Lower leg skin (tissue), 3 donors: ENCODE measurements at regions not wholly inside any gene's neighbourhood (a gene's known extent, or its start where the extent isn't known, plus 50 kb on each side); places are given as distances from the start of the nearest gene placed in this dataset.

ENCODE experiments used
- CTCF ChIP-seq, 3 donors: fragments of 450-650 bp; IDR thresholded peaks; one replicate each; pipeline ENCODE4 v1.5.1; 2016; ENCODE audit warnings: antibody characterized with exemption in 3 of 3, mild to moderate bottlenecking in 3 of 3, moderate library complexity in 2 of 3
- POLR2A ChIP-seq, 2 donors: fragments of 450-650 bp; IDR thresholded peaks; one replicate each; pipeline ENCODE4 v1.6.1; 2016 to 2017; ENCODE audit warnings: antibody characterized with exemption in 2 of 2, mild to moderate bottlenecking in 1 of 2, moderate library complexity in 1 of 2

GRCh38 chr1:143497374-143497747, 474.4 kb downstream of the FAM72C start:
- TF ChIP-seq POLR2A (IDR thresholded peaks at IDR 0.05) (no peak), CTCF (IDR thresholded peaks at IDR 0.05) (no peak)
